Smooth muscle cell (in vitro differentiated cells): ENCODE measurements at regions not wholly inside any gene's neighbourhood (a gene's known extent, or its start where the extent isn't known, plus 50 kb on each side); places are given as distances from the start of the nearest gene placed in this dataset.

ENCODE experiments used
- DNase-seq: peaks from one replicate; lab custom pipeline; 2025; ENCODE audit not compliant: unreplicated experiment; lab: John Stamatoyannopoulos, UW
- H2AFZ ChIP-seq: fragments of 200-600 bp; sonication (generic); 2 replicates; pipeline ENCODE4 v1.6.0; 2016; ENCODE audit warnings: antibody characterized with exemption, low read depth, mild to moderate bottlenecking
- H3F3A ChIP-seq: fragments of 200-600 bp; sonication (generic); 2 replicates; pipeline ENCODE4 v1.6.0; 2017; ENCODE audit warnings: antibody characterized with exemption, low read depth
- H3K27ac ChIP-seq: fragments of 200-600 bp; sonication (generic); 2 replicates; pipeline ENCODE4 v1.5.1; 2016; ENCODE audit warnings: low read depth, mild to moderate bottlenecking
- H3K27me3 ChIP-seq: fragments of 200-600 bp; sonication (generic); 2 replicates; pipeline ENCODE4 v1.6.1; 2016; ENCODE audit warnings: low read depth, mild to moderate bottlenecking
- H3K36me3 ChIP-seq: fragments of 200-600 bp; sonication (generic); 2 replicates; pipeline ENCODE4 v1.5.1; 2016; ENCODE audit warnings: low read depth
- H3K4me1 ChIP-seq: fragments of 200-600 bp; sonication (generic); 2 replicates; pipeline ENCODE4 v1.5.1; 2016; ENCODE audit warnings: low read depth
- H3K4me2 ChIP-seq: fragments of 200-600 bp; sonication (generic); 2 replicates; pipeline ENCODE4 v1.6.0; 2016; ENCODE audit warnings: mild to moderate bottlenecking
- H3K4me3 ChIP-seq: fragments of 200-600 bp; sonication (generic); 2 replicates; pipeline ENCODE4 v1.5.1; 2016; ENCODE audit warnings: mild to moderate bottlenecking
- H3K79me2 ChIP-seq: fragments of 200-600 bp; sonication (generic); 2 replicates; pipeline ENCODE4 v1.6.0; 2016; ENCODE audit warnings: low read depth, mild to moderate bottlenecking
- H3K9ac ChIP-seq: fragments of 200-600 bp; sonication (generic); 2 replicates; pipeline ENCODE4 v1.6.0; 2016; ENCODE audit warnings: low read depth
- H3K9me3 ChIP-seq: fragments of 200-600 bp; sonication (generic); replicated peaks from 2 replicates; pipeline ENCODE4 v1.5.1; 2016; ENCODE audit warnings: low read depth
- H4K20me1 ChIP-seq: fragments of 200-600 bp; sonication (generic); 2 replicates; pipeline ENCODE4 v1.6.0; 2016; ENCODE audit warnings: low read depth
- WGBS: methylation state at CpG from one replicate; pipeline ENCODE4 v1.1.7; 2016; ENCODE audit warnings: low lambda C conversion rate; 5-methylcytosine and 5-hydroxymethylcytosine counted together
- TF ChIP-seq, protein P1 (sequence below): fragments of 200-600 bp; sonication (generic); IDR thresholded peaks from 2 replicates; pipeline ENCODE4 v1.5.1; 2017; ENCODE audit warnings: borderline replicate concordance, mild to moderate bottlenecking, antibody characterized with exemption; ENCODE audit not compliant: insufficient read depth, poor library complexity, severe bottlenecking

DNA sequence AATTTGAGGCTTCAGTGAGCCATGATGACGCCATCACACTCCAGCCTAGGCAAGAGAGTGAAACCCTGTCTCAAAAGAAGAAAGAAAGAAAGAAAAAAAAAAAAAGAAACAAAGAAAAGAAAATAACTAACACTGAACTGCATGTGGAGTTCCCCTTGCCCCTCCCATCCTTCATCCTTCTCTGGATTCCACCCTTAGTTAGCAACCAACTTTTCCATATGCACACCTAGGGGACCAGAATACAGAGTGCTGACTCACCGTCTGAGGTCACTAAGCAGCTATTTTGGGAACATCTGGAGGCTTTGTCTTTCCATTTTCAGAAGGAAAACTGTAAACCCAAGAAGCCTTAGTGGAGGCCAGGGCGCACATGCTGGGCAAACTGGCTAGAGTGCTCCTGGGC lies 257.4 kb downstream of the MAFB start:
- no peaks in the 10 kb centered on the region for H3K9me3 ChIP-seq
- TF ChIP-seq, protein P1, sequence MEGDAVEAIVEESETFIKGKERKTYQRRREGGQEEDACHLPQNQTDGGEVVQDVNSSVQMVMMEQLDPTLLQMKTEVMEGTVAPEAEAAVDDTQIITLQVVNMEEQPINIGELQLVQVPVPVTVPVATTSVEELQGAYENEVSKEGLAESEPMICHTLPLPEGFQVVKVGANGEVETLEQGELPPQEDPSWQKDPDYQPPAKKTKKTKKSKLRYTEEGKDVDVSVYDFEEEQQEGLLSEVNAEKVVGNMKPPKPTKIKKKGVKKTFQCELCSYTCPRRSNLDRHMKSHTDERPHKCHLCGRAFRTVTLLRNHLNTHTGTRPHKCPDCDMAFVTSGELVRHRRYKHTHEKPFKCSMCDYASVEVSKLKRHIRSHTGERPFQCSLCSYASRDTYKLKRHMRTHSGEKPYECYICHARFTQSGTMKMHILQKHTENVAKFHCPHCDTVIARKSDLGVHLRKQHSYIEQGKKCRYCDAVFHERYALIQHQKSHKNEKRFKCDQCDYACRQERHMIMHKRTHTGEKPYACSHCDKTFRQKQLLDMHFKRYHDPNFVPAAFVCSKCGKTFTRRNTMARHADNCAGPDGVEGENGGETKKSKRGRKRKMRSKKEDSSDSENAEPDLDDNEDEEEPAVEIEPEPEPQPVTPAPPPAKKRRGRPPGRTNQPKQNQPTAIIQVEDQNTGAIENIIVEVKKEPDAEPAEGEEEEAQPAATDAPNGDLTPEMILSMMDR = no peak
- no peaks in the 10 kb centered on the region for H3K36me3 ChIP-seq
- no peak for DNase-seq
- H4K20me1 ChIP-seq = no peaks in the 10 kb centered on the region
- H3K79me2 ChIP-seq = no peaks in the 10 kb centered on the region
- no peak overlapping the region for H2AFZ ChIP-seq
- H3K4me3 ChIP-seq = no peak overlapping the region
- H3K27me3 ChIP-seq = no peaks in the 10 kb centered on the region
- no peak overlapping the region for H3K27ac ChIP-seq
- no peak overlapping the region for H3K9ac ChIP-seq
- WGBS = 62% methylated on average over 3 of the region's 3 CpGs
- H3F3A ChIP-seq = no peaks in the 10 kb centered on the region
- H3K4me1 ChIP-seq = no peaks in the 10 kb centered on the region
- no peak overlapping the region for H3K4me2 ChIP-seq

DNA sequence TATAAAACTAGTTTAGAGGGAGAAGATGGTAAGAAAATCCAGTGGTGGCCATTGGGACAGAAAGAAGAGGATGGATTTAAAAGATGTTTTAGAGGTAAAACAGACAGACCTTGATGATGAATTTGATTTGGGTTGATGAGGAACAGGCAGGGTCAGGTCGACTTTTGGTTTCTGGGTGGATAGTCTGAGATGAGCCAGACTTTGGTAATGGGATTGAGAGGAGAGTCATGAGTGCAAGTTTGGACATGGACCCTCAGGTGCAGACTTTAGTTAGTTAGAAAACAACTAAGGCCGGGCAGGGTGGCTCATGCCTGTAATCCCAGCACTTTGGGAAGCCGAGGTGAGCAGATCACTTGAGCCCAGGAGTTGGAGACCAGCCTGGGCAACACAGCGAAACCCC lies 257.9 kb downstream of the MAFB start:
- H3K9me3 ChIP-seq = no peaks in the 10 kb centered on the region
- no peaks in the 10 kb centered on the region for H4K20me1 ChIP-seq
- WGBS = 90% methylated on average over 4 of the region's 4 CpGs
- H3F3A ChIP-seq = no peaks in the 10 kb centered on the region
- no peak overlapping the region for H3K4me3 ChIP-seq
- no peaks in the 10 kb centered on the region for H3K4me1 ChIP-seq
- TF ChIP-seq, protein P1 = no peak
- no peaks in the 10 kb centered on the region for H3K36me3 ChIP-seq
- H3K27ac ChIP-seq = no peak overlapping the region
- no peak overlapping the region for H2AFZ ChIP-seq
- H3K79me2 ChIP-seq = no peaks in the 10 kb centered on the region
- no peak overlapping the region for H3K4me2 ChIP-seq
- no peak overlapping the region for H3K9ac ChIP-seq
- no peaks in the 10 kb centered on the region for H3K27me3 ChIP-seq
- DNase-seq = no peak

DNA sequence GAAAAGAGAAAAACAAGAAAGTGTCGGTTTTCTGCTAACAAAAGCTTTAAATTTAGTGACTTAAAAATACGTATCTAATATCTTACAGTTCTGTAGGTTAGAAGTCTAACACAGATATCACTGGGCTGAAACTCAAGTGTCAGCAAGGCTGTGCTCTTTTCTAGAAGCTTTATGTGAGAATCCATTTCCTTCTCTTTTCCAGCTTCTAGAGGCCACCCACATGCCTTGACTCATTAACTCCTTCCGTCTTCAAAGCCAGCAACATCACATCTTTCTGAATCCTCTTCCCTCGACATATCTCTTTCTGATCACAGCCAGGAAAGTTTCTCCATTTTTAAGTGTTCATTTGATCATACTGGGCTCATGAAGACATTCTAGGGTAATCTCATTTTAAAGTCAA lies 262.0 kb downstream of the MAFB start:
- no peak overlapping the region for H3K4me2 ChIP-seq

DNA sequence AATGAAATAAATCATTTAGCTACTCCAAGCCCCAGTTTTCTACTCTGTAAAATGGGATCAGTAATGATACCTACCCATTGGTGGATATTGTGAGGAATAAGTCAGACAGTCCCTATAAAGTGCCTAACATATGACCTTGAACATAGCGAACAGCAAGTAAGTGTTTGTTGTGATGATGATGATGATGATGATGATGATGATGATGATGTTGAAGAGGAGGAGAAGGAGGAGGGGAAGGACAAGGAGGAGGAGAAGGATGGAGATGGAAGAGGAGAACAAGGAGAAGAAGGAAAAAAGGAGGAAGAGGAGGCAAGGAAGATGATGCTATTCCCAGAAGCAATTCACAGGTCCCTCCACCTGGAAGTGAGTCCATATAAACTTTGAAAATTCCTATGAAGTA lies 264.3 kb downstream of the MAFB start:
- H3K27ac ChIP-seq = no peak overlapping the region
- no peaks in the 10 kb centered on the region for H3K27me3 ChIP-seq
- H2AFZ ChIP-seq = no peak overlapping the region
- H3K4me2 ChIP-seq = no peak overlapping the region
- H3K4me3 ChIP-seq = no peak overlapping the region
- DNase-seq = no peak
- no peaks in the 10 kb centered on the region for H3K4me1 ChIP-seq
- H3K9ac ChIP-seq = no peak overlapping the region
- no peaks in the 10 kb centered on the region for H3F3A ChIP-seq
- H4K20me1 ChIP-seq = no peaks in the 10 kb centered on the region
- H3K36me3 ChIP-seq = no peaks in the 10 kb centered on the region
- 86% methylated on average over 1 of the region's 1 CpG for WGBS
- TF ChIP-seq, protein P1 = no peak
- H3K79me2 ChIP-seq = no peaks in the 10 kb centered on the region
- H3K9me3 ChIP-seq = no peaks in the 10 kb centered on the region

More for the DNA sequence above, 262.0 kb downstream of the MAFB start:
- WGBS = 49% methylated on average over 4 of the region's 4 CpGs
- Histone ChIP-seq H4K20me1 (no peaks in the 10 kb centered on the region), H3K9ac (no peak overlapping the region), H3K36me3 (no peaks in the 10 kb centered on the region), H3K4me3 (no peak overlapping the region), H3K27ac (no peak overlapping the region), H3K4me1 (no peaks in the 10 kb centered on the region), H2AFZ (peak overlapping the region; percentile 19), H3K9me3 (no peaks in the 10 kb centered on the region), H3K79me2 (no peaks in the 10 kb centered on the region), H3F3A (no peaks in the 10 kb centered on the region), H3K27me3 (no peaks in the 10 kb centered on the region)
- no peak for DNase-seq
- TF ChIP-seq, protein P1 = no peak
